Psoas muscle (tissue), 7 donors: ENCODE measurements at regions not wholly inside any gene's neighbourhood (a gene's known extent, or its start where the extent isn't known, plus 50 kb on each side); places are given as distances from the start of the nearest gene placed in this dataset.

Experiments
- ATAC-seq, 4 donors: fragments of 200-7000 bp; cut with Tn5 transposase; one replicate each; pipeline ENCODE4 v1.9.1; 2020; ENCODE audit warnings: moderate library complexity in 3 of 4, mild to moderate bottlenecking in 2 of 4
- DNase-seq, 2 donors: peaks; one replicate each; pipeline ENCODE4 v3.0.0-alpha.2; 2020
- H3K27ac ChIP-seq: fragments of 200-600 bp; one replicate; pipeline ENCODE4 v1.8.0; 2022
- H3K27me3 ChIP-seq, 3 donors: fragments of 200-600 bp in 1 of 3; one replicate each; pipeline versions ENCODE4 v1.6.1 to v1.8.0; 2013 to 2022; ENCODE audit warnings: low read length in 2 of 3, mild to moderate bottlenecking in 2 of 3, moderate library complexity in 1 of 3; ENCODE audit not compliant: insufficient read depth in 3 of 3
- H3K36me3 ChIP-seq, 2 donors: fragments of 200-600 bp in 1 of 2; one replicate each; pipeline versions ENCODE4 v1.6.1 to v1.8.0; 2013 to 2022; ENCODE audit warnings: low read depth in 1 of 2, mild to moderate bottlenecking in 1 of 2, moderate library complexity in 1 of 2; ENCODE audit not compliant: insufficient read depth in 1 of 2
- H3K4me1 ChIP-seq: fragments of 200-600 bp; one replicate; pipeline ENCODE4 v1.8.0; 2022
- H3K4me3 ChIP-seq: fragments of 200-600 bp; one replicate; pipeline ENCODE4 v1.8.0; 2022; ENCODE audit warnings: mild to moderate bottlenecking
- H3K9me3 ChIP-seq: fragments of 200-600 bp; one replicate; pipeline ENCODE4 v1.8.0; 2022
- WGBS, 3 donors: extraction: QIAGEN DNeasy Blood & Tissue Kit; methylation state at CpG; one replicate each; pipeline versions ENCODE4 v1.1.6 to v1.1.7; 2013; 5-methylcytosine and 5-hydroxymethylcytosine counted together
- intact Hi-C, 2 donors: fragments of 100-400 bp; cut with DNase I; formaldehyde crosslinking; loops; one replicate each; pipeline versions ENCODE4 v1.11.0 to v1.14.2; 2022
- TF ChIP-seq, protein P1 (sequence below): fragments of 200-600 bp; IDR thresholded peaks from one replicate; pipeline ENCODE4 v1.8.0; 2022; ENCODE audit warnings: antibody characterized with exemption
- donor health status: healthy with polysubstance abuse.
- donor health status: DM: no; HTN: no; CAD: no; lungs with moderate emphysema.
- donor health status: Bipolar disorder and iron deficiency.
- donor health status: healthy.
- donor health status: DM: yes; HTN: yes; CAD: no.
- donor health status: DM: no; HTN: no; CAD: no.
- donor health status: DM: yes; HTN: yes; CAD: no.

DNA sequence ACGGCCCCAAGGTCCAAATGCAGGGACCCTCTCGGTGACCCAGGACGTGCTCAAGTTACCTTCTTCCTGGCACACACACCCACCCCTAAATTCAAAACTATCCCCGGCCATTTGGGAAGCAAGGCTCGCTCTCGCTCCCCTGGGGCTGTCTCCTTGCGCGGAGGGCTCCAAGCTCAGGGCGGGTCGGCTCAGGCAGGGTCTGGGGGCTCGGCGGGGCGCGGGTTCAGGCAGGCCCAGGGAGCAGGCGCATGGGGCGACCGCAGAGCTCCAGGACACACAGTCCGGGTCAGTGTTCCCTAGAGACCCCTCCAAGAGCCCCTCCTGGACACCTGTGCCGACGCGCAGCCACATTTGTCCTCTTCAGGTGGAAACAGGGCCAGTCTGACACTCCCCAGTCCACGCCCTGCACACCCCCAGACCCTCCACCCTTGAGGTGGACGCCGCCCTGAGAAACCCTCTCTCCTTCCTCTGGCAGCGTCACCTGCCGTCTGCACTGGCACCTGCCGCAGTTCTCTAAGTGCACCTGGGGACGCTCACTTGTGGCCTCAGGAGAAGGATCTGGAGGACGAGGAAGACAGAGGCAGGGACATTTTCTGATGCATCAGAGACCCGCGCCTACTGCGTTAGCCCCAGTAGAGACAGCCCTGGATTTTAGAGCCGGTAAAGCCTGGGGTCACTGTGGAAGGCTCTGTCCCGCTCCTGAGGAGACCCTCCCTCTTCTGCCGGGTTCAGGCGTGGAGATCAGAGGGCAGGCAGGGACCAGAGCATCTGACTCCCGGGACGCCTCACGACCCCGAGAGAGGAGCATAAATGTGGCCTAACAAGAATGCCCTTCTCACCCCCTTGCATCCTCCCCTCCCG, 138.8 kb downstream of the TWIST2 start:
- ATAC-seq (no peak), DNase-seq (no peak)
- Histone ChIP-seq H3K27ac (no peak overlapping the region), H3K4me1 (no peaks in the 10 kb centered on the region), H3K9me3 (no peaks in the 10 kb centered on the region), H3K27me3 (peaks cover 0 to 19% (median 7%) of the 10 kb centered on the region in 3 donors), H3K36me3 (no peaks in the 10 kb centered on the region), H3K4me3 (no peak overlapping the region)
- intact Hi-C loops, result no loop called here
- 76 to 86% (median 78%) methylated on average over 41 of the region's 41 CpGs for WGBS, 3 donors
- TF ChIP-seq, protein P1, sequence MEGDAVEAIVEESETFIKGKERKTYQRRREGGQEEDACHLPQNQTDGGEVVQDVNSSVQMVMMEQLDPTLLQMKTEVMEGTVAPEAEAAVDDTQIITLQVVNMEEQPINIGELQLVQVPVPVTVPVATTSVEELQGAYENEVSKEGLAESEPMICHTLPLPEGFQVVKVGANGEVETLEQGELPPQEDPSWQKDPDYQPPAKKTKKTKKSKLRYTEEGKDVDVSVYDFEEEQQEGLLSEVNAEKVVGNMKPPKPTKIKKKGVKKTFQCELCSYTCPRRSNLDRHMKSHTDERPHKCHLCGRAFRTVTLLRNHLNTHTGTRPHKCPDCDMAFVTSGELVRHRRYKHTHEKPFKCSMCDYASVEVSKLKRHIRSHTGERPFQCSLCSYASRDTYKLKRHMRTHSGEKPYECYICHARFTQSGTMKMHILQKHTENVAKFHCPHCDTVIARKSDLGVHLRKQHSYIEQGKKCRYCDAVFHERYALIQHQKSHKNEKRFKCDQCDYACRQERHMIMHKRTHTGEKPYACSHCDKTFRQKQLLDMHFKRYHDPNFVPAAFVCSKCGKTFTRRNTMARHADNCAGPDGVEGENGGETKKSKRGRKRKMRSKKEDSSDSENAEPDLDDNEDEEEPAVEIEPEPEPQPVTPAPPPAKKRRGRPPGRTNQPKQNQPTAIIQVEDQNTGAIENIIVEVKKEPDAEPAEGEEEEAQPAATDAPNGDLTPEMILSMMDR, result no peak

DNA sequence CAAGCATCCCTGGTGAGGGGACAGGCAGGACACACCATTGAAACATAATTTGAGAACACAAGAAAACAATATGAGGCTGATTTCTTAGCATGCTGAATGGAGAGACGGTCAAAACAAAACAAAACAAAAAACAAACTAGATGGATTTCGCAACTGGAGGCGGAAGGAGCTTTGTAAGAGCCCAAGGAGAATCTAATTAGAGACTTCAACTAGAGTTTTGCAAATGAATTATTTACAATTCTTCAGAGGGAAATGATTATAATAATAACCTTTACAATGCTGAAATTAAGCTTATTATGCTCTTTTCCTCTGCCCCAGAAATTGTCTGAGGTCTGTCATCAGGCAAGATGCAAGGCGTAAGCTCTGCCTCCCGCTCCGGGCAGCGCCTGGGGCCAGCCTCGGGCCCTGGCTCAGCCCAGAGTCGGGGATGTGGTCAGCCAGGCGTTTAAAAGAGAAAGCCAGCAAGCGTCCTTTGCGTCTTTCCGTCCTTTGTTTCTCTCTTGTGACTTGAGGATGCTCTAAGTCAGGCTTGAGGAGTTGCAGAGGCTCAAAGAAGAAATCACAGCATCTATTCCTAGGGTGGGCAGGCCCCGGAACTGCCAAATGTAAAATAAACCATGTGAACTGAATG, 139.6 kb downstream of the TWIST2 start:
- Histone ChIP-seq H3K4me3 (no peak overlapping the region), H3K36me3 (no peaks in the 10 kb centered on the region), H3K9me3 (no peaks in the 10 kb centered on the region), H3K4me1 (no peaks in the 10 kb centered on the region), H3K27ac (no peak overlapping the region), H3K27me3 (peaks cover 0 to 19% (median 7%) of the 10 kb centered on the region in 3 donors)
- 85 to 88% (median 86%) methylated on average over 14 of the region's 14 CpGs for WGBS, 3 donors
- DNase-seq, result no peak
- no peak for ATAC-seq
- TF ChIP-seq, protein P1, result no peak
- intact Hi-C loops, result no loop called here

DNA sequence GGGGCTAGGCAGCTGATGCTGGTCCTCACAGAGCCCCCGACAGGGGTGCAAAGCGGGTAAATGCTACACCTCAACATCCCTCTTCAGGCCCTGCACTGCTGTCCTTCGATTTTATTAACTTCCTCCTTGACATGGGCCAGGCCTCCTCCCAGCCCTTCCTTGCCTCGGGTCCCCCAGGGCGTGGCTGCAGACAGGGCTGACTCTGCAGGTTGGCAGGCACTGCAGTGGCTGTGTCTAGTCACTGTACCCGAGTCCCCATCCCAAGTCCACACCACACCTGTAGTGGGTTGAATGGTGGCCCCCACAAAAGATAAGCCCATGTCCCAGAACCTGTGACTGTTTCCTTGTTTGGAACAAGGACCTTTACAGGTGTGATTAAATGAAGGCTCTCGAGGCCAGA, 140.2 kb downstream of the TWIST2 start:
- H3K4me3 ChIP-seq, result no peak overlapping the region
- no peaks in the 10 kb centered on the region for H3K36me3 ChIP-seq
- WGBS, 3 donors, result 73 to 87% (median 77%) methylated on average over 7 of the region's 7 CpGs
- DNase-seq (no peak), ATAC-seq (no peak)
- peaks cover 0 to 19% (median 7%) of the 10 kb centered on the region in 3 donors for H3K27me3 ChIP-seq
- TF ChIP-seq, protein P1, result no peak
- H3K27ac ChIP-seq, result no peak overlapping the region
- H3K4me1 ChIP-seq, result no peaks in the 10 kb centered on the region
- intact Hi-C loops, result no loop called here
- H3K9me3 ChIP-seq, result no peaks in the 10 kb centered on the region

DNA sequence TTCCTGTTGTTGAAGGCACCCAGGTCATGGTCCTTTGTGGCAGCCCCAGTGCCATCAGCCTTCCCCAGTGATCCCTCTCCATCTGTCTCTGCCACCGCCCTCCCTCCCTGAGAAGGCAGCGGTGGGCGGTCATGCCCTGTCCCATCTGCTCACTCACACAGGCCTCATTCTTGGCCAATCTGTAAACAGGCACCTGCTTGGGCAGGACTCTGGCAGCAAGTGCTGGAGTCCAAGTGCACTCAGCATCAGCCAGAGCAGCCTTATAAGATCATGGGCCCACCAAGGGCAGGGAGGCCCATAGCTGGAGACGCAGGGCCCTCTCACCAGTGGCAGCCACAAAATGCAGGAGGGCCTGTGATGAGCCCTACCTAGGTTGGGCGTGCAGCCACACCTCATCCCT, 140.9 kb downstream of the TWIST2 start:
- 87 to 100% (median 91%) methylated on average over 4 to 5 of the region's 5 CpGs for WGBS, 3 donors
- Histone ChIP-seq H3K27me3 (peaks cover 0 to 19% (median 9%) of the 10 kb centered on the region in 3 donors), H3K4me1 (no peaks in the 10 kb centered on the region), H3K9me3 (no peaks in the 10 kb centered on the region), H3K36me3 (no peaks in the 10 kb centered on the region), H3K27ac (no peak overlapping the region), H3K4me3 (no peak overlapping the region)
- no peak for ATAC-seq
- DNase-seq, result no peak
- intact Hi-C loops, result no loop called here
- TF ChIP-seq, protein P1, result no peak
